SK-N-SH (cell line): ENCODE measurements at regions not wholly inside any gene's neighbourhood (a gene's known extent, or its start where the extent isn't known, plus 50 kb on each side); places are given as distances from the start of the nearest gene placed in this dataset.

Experiments
- EZH2phosphoT487 ChIP-seq: fragments of 200-600 bp; sonication (generic); IDR thresholded peaks from 2 replicates; pipeline ENCODE4 v1.6.1; 2017; ENCODE audit warnings: low read depth, mixed run types, mild to moderate bottlenecking, antibody characterized with exemption, moderate library complexity, borderline replicate concordance
- FOXJ3 ChIP-seq: sonication (generic); formaldehyde crosslinking; IDR thresholded peaks from 2 replicates; pipeline ENCODE4 v1.5.1; 2020; ENCODE audit warnings: mild to moderate bottlenecking, missing genetic modification reagents
- JUND ChIP-seq: IDR thresholded peaks from 2 replicates; pipeline ENCODE4 v1.4.0; 2012
- NFIC ChIP-seq: IDR thresholded peaks from 2 replicates; pipeline ENCODE4 v1.4.0; 2012; ENCODE audit warnings: borderline replicate concordance
- TF ChIP-seq, protein P1 (sequence below): fragments of 200-600 bp; sonication (generic); IDR thresholded peaks from 2 replicates; pipeline ENCODE4 v1.6.1; 2017; ENCODE audit warnings: antibody characterized with exemption, mild to moderate bottlenecking, moderate library complexity
- TF ChIP-seq, protein P2 (sequence below): IDR thresholded peaks from 2 replicates; pipeline ENCODE4 v1.4.0; 2012; ENCODE audit warnings: low read depth, borderline replicate concordance

DNA sequence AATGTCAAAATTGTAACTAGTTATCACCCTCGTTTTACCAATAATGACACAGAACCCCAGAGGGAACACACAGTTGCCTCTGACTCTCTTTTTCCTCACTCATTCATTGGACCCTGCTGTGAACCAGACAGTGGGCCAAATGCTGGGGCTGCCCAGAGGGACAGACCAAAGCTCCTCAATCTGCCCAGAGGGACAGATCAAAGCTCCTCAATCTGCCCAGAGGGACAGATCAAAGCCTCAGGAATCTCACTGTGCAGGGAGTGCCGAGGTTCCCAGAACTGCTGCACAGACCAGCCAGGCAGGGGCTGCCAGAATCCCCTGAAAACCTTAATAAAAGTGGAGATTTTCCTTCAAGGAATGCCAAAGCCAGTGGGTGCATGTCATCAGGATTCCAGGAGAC lies 179.1 kb downstream of the SOD2 start:
- TF ChIP-seq FOXJ3 (CRISPR knock-in tag) (no peak), JUND (no peak), NFIC (no peak), EZH2phosphoT487 (no peak)
- TF ChIP-seq, protein P1, sequence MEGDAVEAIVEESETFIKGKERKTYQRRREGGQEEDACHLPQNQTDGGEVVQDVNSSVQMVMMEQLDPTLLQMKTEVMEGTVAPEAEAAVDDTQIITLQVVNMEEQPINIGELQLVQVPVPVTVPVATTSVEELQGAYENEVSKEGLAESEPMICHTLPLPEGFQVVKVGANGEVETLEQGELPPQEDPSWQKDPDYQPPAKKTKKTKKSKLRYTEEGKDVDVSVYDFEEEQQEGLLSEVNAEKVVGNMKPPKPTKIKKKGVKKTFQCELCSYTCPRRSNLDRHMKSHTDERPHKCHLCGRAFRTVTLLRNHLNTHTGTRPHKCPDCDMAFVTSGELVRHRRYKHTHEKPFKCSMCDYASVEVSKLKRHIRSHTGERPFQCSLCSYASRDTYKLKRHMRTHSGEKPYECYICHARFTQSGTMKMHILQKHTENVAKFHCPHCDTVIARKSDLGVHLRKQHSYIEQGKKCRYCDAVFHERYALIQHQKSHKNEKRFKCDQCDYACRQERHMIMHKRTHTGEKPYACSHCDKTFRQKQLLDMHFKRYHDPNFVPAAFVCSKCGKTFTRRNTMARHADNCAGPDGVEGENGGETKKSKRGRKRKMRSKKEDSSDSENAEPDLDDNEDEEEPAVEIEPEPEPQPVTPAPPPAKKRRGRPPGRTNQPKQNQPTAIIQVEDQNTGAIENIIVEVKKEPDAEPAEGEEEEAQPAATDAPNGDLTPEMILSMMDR, result no peak
- TF ChIP-seq, protein P2, sequence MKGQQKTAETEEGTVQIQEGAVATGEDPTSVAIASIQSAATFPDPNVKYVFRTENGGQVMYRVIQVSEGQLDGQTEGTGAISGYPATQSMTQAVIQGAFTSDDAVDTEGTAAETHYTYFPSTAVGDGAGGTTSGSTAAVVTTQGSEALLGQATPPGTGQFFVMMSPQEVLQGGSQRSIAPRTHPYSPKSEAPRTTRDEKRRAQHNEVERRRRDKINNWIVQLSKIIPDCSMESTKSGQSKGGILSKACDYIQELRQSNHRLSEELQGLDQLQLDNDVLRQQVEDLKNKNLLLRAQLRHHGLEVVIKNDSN, result no peak
